ENCODE measurements at regions not wholly inside any gene's neighbourhood (a gene's known extent, or its start where the extent isn't known, plus 50 kb on each side); places are given as distances from the start of the nearest gene placed in this dataset.

DNA sequence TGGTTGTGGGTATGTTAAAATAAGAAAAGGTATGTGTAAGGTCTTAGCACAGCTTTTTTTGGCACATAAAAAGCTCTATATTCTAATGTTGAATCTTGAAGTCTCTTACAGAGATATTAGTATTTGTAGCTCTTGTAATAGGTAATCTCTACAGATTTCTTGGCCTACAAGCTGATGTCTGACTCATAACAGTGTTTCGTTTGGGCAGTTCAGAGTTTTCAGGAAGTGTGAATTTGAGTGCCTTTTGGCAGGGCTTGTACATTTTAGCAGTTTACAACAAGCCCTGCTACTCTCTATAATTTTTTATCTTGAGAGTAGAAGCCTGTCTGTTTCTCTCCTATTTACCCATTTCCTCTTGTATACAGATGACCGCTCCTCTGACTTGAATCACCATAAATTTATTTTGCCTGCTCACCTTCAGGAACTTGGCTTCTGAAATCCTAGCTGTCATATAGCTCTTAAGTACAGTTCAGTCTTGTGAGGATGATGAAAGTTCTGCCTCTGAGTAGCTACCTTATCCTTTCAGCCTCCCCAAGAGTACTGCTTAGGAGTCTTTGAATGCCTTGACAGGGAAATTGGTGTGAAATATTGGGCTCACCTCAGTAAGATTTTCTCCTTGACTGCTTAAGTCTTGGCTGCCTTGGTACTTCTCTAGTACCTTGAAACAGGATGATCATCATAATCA, 419.9 kb upstream of the RARB start:
- TF ChIP-seq EZH2 (IDR thresholded peaks at IDR 0.05; ENCODE audit: low read depth, unreplicated experiment) = no peak
- TF ChIP-seq, protein P1, sequence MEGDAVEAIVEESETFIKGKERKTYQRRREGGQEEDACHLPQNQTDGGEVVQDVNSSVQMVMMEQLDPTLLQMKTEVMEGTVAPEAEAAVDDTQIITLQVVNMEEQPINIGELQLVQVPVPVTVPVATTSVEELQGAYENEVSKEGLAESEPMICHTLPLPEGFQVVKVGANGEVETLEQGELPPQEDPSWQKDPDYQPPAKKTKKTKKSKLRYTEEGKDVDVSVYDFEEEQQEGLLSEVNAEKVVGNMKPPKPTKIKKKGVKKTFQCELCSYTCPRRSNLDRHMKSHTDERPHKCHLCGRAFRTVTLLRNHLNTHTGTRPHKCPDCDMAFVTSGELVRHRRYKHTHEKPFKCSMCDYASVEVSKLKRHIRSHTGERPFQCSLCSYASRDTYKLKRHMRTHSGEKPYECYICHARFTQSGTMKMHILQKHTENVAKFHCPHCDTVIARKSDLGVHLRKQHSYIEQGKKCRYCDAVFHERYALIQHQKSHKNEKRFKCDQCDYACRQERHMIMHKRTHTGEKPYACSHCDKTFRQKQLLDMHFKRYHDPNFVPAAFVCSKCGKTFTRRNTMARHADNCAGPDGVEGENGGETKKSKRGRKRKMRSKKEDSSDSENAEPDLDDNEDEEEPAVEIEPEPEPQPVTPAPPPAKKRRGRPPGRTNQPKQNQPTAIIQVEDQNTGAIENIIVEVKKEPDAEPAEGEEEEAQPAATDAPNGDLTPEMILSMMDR (conservative IDR thresholded peaks at IDR 0.05; ENCODE audit: low read depth in 2 of 2) = no peak
- no peak for TF ChIP-seq CREB1 (CRISPR knock-in tag; IDR thresholded peaks at IDR 0.05; ENCODE audit: low read depth)
- TF ChIP-seq EZH2phosphoT487 (IDR thresholded peaks at IDR 0.05; ENCODE audit: unreplicated experiment) = no peak
- no peak for TF ChIP-seq POLR2AphosphoS5 (IDR thresholded peaks at IDR 0.05; ENCODE audit: low read depth)
- no peak for TF ChIP-seq JUNB (IDR thresholded peaks at IDR 0.05; ENCODE audit: unreplicated experiment)
- TF ChIP-seq, protein P2, sequence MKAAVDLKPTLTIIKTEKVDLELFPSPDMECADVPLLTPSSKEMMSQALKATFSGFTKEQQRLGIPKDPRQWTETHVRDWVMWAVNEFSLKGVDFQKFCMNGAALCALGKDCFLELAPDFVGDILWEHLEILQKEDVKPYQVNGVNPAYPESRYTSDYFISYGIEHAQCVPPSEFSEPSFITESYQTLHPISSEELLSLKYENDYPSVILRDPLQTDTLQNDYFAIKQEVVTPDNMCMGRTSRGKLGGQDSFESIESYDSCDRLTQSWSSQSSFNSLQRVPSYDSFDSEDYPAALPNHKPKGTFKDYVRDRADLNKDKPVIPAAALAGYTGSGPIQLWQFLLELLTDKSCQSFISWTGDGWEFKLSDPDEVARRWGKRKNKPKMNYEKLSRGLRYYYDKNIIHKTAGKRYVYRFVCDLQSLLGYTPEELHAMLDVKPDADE (IDR thresholded peaks at IDR 0.05) = no peak
